ENCODE measurements at regions not wholly inside any gene's neighbourhood (a gene's known extent, or its start where the extent isn't known, plus 50 kb on each side); places are given as distances from the start of the nearest gene placed in this dataset.
"Not testable (repeated sequence)": the region's sequence is repeated elsewhere in the genome, so short reads cannot be mapped to it uniquely, and the experiment has no call there.

DNA sequence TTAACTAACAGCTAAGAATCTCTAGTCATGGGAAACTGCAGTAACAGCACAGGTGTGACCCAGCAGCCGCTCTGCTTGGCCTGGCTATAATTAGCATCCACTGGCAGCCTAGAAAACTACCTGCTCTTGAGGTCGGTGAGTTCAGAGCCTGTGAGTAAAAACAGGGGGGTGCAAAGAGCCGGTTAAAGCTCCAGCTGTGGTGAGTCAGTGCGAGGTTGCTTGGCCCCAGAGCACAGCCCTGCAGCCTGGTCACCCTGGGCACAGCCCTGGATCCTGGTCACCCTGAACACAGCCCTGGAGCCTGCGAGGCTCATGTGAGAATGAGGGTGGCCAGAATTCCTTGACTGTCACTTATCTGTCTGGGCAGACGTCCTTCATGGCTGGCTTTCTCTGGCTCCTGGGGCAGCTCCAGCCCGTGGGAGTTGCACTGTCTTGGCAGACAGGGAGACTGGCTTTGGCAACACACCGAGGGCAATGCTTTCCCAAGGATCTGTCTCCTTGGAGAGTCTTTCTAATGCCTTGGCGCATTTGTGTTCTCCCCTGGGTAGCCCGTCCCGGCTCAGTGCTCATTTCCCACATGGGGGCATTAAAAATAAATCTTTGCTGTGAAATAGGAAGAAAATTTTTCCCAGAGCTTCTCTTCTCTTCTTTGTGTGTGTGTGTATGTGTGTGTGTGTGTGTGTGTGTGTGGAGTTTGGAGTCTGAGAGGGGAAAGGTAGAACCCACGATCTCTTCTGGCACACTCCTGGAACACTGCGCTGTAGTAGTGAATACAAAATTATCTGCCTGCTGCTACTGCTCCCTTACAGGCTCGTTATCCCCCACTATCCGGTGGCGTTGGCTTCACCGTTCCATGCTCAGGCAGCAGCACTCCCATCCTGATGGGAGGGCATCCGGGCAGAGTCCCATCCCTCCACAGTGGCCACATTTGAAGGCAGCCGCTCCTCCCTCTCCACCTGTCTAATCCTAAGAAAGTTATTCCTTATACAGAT is 250.2 kb upstream of the MEX3C start:
- DNase-seq (ENCODE audit: extremely low read depth, low read depth): no peak

DNA sequence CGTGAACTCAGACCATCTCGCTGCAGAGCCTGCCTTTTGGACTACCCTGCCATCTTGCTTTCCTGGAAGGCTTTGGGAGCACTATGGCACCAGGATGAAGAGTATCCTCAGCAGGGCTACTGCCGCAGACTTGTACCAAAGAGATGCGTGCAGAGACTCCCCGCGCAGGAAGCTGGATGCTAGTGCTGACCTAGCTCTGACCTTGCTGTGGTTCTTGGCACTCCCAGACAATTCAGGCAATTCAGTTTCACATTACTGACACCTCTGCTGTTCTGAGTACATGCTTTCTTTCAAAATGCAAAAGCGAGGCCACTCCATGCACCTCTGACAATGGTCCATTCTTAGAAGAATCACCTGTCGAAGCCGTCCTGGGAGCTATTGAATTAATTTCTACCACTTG is 251.5 kb upstream of the MEX3C start:
- no peak for DNase-seq (ENCODE audit: extremely low read depth, low read depth)

GRCh38 chr18:51453594-51453993 is 256.1 kb upstream of the MEX3C start:
- no peak for DNase-seq (ENCODE audit: extremely low read depth, low read depth)

- no peak for DNase-seq (ENCODE audit: extremely low read depth, low read depth)
Observed at GRCh38 chr18:51458861-51459260, 261.4 kb upstream of the MEX3C start.

DNA sequence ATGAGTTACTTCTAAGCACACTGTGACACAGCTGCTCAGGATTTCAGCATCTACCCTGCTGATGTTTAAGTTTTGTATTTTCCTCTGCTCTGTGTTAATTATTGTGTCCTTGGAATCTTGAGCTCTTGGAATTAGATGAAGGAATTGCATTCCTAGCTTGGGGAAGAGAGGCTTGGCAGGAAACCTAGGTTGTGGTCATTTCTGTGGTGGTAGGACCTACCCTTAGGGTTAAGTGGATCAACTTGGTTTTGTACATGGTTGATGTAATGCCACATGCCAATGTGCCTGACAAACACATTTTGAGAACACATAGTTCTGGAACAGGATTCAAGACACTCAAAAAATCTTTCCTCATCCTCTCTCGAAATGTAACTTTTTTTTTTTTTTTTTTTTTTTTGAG is 264.5 kb upstream of the MEX3C start:
- no peak for DNase-seq (ENCODE audit: extremely low read depth, low read depth)

DNA sequence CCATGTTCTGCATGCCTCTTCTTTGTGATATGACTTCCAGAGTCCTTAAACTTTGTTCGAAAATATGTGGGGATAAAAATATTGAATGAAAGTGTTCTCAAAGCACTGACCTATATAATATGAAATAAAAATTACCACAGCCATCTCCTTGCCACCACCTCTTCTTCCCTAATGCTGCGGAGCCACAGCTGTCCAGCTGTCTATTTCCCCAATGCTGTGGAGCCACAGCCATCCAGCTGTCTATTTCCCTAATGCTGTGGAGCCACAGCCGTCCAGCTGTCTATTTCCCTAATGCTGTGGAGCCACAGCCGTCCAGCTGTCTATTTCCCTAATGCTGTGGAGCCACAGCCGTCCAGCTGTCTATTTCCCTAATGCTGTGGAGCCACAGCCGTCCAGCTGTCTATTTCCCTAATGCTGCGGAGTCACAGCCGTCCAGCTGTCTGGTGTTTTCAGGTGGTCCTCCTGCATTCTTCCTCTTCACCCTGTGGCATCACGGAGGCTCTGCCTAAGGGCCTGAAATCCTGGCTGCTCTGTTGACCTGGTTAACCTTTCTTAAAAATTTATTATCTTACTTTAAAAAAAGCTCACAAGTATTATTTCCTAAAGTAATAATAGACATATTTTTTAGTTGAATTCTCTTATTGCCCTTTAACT is 266.1 kb upstream of the MEX3C start:
- DNase-seq (ENCODE audit: extremely low read depth, low read depth): no peak

DNA sequence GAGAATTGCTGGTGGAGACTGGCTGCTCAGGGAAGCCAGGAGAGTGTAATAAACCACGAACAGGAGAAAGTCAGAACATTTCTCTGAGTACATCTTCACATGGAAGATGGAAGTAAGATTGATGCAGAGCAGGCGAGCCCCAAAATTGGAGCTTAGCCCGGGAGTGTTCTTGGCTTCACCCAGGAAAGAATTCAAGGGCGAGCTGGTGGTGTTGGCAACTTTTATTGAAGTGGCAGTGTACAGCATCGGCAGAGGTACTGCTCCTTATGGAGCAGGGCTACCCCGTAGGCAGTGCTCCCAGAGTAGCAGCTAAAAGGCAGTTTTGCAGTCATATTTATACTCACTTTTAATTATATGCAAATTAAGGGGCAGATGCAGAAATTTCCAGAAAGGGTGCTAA is 281.4 kb upstream of the MEX3C start:
- no peak for DNase-seq (ENCODE audit: extremely low read depth, low read depth)

DNA sequence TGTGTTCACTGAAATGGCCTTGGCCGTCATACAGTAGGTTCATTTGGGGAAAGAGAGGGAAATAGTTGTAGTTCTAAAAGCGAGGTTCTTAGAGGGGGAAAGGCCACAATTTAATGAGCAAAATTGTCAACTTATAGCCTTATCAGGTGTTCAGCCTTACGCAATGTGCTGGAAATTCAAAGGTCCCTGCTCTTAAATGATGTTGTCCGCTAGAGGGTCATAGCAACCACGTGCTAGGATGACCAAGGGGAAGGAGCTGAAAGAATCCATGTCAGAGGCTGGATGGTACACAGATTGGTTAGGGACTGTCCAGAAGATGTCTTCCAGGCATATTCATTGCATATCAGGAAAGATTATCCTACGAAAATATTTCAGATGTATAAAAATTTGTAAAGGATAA is 282.3 kb upstream of the MEX3C start:
- no peak for DNase-seq (ENCODE audit: extremely low read depth, low read depth)

DNA sequence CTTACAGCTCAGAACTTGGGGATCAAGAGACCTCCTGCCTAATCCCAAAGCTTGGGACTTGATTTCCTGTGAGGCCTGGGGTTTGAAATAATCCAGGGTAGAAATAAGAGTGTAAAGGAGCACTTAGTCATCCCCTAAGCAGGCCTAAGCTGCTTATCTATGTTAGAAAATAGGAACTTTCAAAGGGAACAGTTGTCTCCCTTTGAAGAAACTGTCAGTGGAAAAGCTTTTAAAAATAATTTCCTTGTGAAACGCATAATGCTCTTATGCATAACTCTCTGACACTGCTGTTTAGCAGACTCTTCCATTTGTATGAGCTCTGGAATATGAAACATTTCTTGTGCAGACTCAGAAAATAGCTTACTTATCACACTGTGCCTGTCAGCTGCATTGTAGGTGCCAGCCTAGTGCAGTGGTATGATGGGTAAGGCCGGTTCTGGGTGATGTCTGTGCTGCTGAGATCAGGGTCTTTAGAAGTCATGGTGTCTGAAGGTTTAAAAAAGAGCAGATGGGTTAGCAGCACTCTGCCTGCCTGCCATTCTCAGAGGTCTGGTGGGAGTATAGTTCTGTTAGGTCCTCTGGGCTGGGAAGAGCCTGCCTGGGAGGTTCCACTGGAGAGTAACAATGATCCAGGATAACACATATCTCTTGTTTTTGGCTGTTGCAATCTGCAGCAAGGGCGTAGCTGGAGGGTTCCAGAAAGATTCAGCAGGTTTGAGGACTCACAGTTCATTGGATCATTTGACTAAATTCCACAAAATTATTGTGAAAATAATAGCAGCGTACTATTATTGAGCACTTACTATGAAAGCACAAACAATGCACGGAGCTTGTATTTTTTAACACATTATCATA is 283.2 kb upstream of the MEX3C start:
- no peak for DNase-seq (ENCODE audit: extremely low read depth, low read depth)

DNA sequence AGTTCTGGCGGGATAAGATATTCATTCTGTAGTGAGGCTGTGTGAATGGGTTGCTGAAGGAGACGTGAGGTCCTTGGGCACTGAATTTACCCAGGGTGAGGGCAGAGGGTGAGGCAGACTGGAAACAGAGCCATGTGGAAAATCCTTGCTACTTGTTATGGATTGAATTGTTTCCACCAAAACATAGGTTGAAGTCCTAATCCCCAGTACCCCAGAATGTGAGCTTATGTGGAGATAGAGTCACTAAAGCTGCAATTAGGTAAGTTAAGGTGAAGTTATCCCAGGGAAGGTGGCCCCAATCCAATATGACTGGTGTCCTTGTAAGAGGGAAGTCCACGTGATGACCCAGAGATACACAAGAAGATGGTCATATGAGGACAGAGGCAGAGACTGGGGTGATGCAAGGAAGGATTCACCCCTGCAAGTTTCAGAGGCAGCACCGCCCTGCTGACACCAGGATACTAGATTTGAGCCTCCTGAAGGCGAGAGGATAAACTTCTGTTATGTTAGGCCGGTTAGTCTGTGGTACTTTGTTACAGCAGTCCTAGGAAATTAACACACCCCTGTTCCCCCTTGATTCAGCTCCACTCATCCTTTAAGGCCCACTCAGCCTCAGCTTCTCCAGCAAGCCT is 289.4 kb upstream of the MEX3C start:
- DNase-seq (ENCODE audit: extremely low read depth, low read depth): no peak

DNA sequence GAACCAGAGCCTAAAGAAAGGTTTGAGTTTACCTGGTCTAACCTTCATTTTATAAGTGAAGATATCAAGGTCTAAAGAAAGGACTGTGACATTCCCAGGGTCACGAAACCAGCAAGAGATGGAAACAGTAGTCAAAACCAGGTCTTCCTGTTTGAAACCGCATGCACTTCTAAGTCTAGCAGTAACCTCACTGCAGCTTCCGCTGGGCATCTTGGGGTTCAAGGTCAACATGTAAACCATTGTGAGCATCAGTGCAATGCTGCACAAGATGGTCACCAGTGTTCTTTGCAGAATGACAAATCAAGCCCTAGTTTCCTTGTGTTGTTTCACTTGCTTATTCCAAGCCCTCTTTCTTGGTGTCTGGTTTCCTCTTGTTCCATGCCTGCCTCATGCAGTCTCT is 292.9 kb upstream of the MEX3C start:
- DNase-seq (ENCODE audit: extremely low read depth, low read depth): no peak

DNA sequence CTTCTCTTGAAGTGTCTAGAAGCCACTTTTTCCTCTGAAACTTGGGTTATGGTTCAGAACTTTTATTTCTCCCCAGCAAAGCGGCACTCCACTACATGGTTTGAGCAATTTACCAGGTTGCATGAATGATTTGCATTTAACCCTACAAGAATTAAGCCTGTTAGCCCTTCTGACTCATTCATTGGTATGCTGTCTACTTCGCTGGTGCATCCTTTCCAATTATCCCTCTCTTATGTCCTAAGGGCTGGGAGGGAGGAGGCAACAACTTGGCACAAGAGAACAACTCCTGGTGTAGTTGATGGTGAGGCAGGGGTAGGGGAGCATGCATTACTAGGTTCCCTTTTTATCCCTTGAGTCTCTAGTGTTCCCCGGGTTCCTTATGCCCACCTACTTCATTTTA is 293.4 kb upstream of the MEX3C start:
- DNase-seq (ENCODE audit: extremely low read depth, low read depth): no peak

GRCh38 chr18:51491678-51492372 is 294.3 kb upstream of the MEX3C start:
- DNase-seq (ENCODE audit: extremely low read depth, low read depth): no peak

GRCh38 chr18:51498085-51498855 is 300.8 kb upstream of the MEX3C start:
- DNase-seq (ENCODE audit: extremely low read depth, low read depth): no peak

- DNase-seq (ENCODE audit: extremely low read depth, low read depth): no peak
Observed at GRCh38 chr18:51503351-51503750, 305.9 kb upstream of the MEX3C start.

GRCh38 chr18:51506811-51507210 is 309.3 kb upstream of the MEX3C start:
- DNase-seq (ENCODE audit: extremely low read depth, low read depth): no peak

- DNase-seq (ENCODE audit: extremely low read depth, low read depth): not testable (repeated sequence)
Observed at GRCh38 chr18:51508410-51508809, 310.9 kb upstream of the MEX3C start.

GRCh38 chr18:51510020-51510419 is 312.5 kb upstream of the MEX3C start:
- no peak for DNase-seq (ENCODE audit: extremely low read depth, low read depth)

DNA sequence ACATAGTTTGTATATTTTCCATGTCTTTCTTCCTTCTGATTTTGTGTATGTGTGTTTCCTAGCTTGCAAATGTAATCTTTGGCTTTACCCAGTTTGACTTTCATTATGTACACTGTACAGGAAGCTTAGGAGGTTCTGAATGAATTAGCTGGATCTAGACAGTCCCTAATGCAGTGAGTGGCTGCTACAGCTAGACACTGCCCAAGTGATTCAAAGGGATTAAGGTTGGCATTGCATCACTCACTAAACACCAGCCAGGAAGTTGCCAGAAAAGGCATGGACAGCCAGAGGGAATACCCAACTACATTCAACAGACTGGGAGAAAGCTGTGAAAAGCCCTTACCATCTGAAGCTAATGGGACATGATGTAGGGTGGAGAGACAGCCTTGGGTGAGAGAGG is 316.0 kb upstream of the MEX3C start:
- peak; percentile 29 for DNase-seq (ENCODE audit: extremely low read depth, low read depth)

Data from NCI-H460 (cell line).